Lower leg skin (tissue), 4 donors: ENCODE measurements at regions not wholly inside any gene's neighbourhood (a gene's known extent, or its start where the extent isn't known, plus 50 kb on each side); places are given as distances from the start of the nearest gene placed in this dataset.

Experiments used
- DNase-seq, 2 donors: peaks; one replicate each; pipeline ENCODE4 v3.0.0-alpha.2; 2019; ENCODE audit warnings: low spot score in 2 of 2
- H3K4me3 ChIP-seq: fragments of 200-600 bp; sonication (generic); 2 replicates; pipeline ENCODE4 v1.5.1; 2017; ENCODE audit warnings: mild to moderate bottlenecking, low read depth; ENCODE audit not compliant: poor library complexity, severe bottlenecking
- CTCF ChIP-seq, 3 donors: fragments of 450-650 bp; IDR thresholded peaks; one replicate each; pipeline ENCODE4 v1.5.1; 2016; ENCODE audit warnings: antibody characterized with exemption in 3 of 3, mild to moderate bottlenecking in 3 of 3, moderate library complexity in 2 of 3
- POLR2A ChIP-seq, 2 donors: fragments of 450-650 bp; IDR thresholded peaks; one replicate each; pipeline ENCODE4 v1.6.1; 2016 to 2017; ENCODE audit warnings: antibody characterized with exemption in 2 of 2, mild to moderate bottlenecking in 1 of 2, moderate library complexity in 1 of 2
- WGBS, 2 donors: methylation state at CpG; one replicate each; pipeline ENCODE4 v1.1.5; 2018; 5-methylcytosine and 5-hydroxymethylcytosine counted together
- intact Hi-C: fragments of 100-400 bp; cut with DNase I; formaldehyde crosslinking; loops from one replicate; pipeline ENCODE4 v1.15.0; 2023; ENCODE audit warnings: low total_unique reads

GRCh38 chr2:160973991-160974390 is 186.2 kb upstream of the TANK start:
- no peak overlapping the region for H3K4me3 ChIP-seq
- intact Hi-C loops = no loop called here
- DNase-seq = no peak
- no peak for TF ChIP-seq POLR2A (IDR thresholded peaks at IDR 0.05)
- TF ChIP-seq CTCF (IDR thresholded peaks at IDR 0.05) = no peak

GRCh38 chr2:160974803-160975202 is 185.4 kb upstream of the TANK start:
- TF ChIP-seq POLR2A (IDR thresholded peaks at IDR 0.05) (no peak), CTCF (IDR thresholded peaks at IDR 0.05) (no peak)
- DNase-seq = no peak
- H3K4me3 ChIP-seq = no peak overlapping the region
- 43% methylated on average over 4 of the region's 4 CpGs for WGBS, 2 donors
- intact Hi-C loops = no loop called here

- TF ChIP-seq CTCF (IDR thresholded peaks at IDR 0.05) (no peak), POLR2A (IDR thresholded peaks at IDR 0.05) (no peak)
- WGBS, 2 donors = 85 to 89% methylated on average over 2 of the region's 2 CpGs
- no peak for DNase-seq
- H3K4me3 ChIP-seq = no peak overlapping the region
- intact Hi-C loops = no loop called here
These were observed 183.4 kb upstream of the TANK start for GRCh38 chr2:160976797-160977196.

GRCh38 chr2:160977376-160977775 is 182.9 kb upstream of the TANK start:
- TF ChIP-seq POLR2A (IDR thresholded peaks at IDR 0.05) = no peak
- TF ChIP-seq CTCF (IDR thresholded peaks at IDR 0.05) = no peak
- intact Hi-C loops = no loop called here
- 24 to 32% methylated on average over 2 of the region's 2 CpGs for WGBS, 2 donors
- no peak overlapping the region for H3K4me3 ChIP-seq
- no peak for DNase-seq

GRCh38 chr2:160977854-160978253 is 182.4 kb upstream of the TANK start:
- WGBS, 2 donors = 87 to 92% methylated on average over 2 of the region's 2 CpGs
- TF ChIP-seq POLR2A (IDR thresholded peaks at IDR 0.05) = no peak
- no peak for DNase-seq
- intact Hi-C loops = no loop called here
- no peak overlapping the region for H3K4me3 ChIP-seq

- intact Hi-C loops = loop anchor here (10.0 kb wide), 2 partner anchors 880 to 1070 kb away; no protein-coding TSS in a partner anchor
- DNase-seq = no peak
- no peak for TF ChIP-seq POLR2A (IDR thresholded peaks at IDR 0.05)
- no peak for TF ChIP-seq CTCF (IDR thresholded peaks at IDR 0.05)
These were observed 175.7 kb upstream of the TANK start for GRCh38 chr2:160984426-160985077.

More at GRCh38 chr2:160984426-160985077, 175.7 kb upstream of the TANK start:
- WGBS, 2 donors = 62 to 72% methylated on average over 3 of the region's 3 CpGs
- no peak overlapping the region for H3K4me3 ChIP-seq
